HG02885 (cell line): ENCODE measurements at regions not wholly inside any gene's neighbourhood (a gene's known extent, or its start where the extent isn't known, plus 50 kb on each side); places are given as distances from the start of the nearest gene placed in this dataset.
"Not testable (repeated sequence)": the region's sequence is repeated elsewhere in the genome, so short reads cannot be mapped to it uniquely, and the experiment has no call there.

Experiments used
- ATAC-seq: cut with Tn5 transposase; IDR thresholded peaks from one replicate; pipeline ENCODE4 v1.9.1; 2021; ENCODE audit warnings: mild to moderate bottlenecking; ENCODE audit not compliant: unreplicated experiment, poor library complexity

DNA sequence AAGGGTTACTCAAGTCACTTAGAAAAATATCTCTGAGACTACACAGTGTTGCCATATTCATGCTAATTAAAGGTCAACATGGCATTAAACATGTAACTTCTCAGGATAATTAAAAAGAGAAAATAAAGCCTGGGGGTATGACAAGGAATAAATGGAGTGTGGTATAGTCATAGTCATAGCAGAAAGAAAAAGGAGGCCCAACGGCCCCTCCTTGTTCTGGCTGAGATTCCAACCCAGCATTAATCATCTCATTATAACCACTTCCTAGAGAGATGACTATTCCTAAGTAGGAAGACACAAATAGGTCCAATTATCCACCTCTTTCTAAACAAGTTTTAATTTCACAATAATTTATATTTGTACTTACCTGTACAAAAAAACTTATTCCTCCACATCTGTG lies 778.4 kb upstream of the AADAT start:
- no peak for ATAC-seq

DNA sequence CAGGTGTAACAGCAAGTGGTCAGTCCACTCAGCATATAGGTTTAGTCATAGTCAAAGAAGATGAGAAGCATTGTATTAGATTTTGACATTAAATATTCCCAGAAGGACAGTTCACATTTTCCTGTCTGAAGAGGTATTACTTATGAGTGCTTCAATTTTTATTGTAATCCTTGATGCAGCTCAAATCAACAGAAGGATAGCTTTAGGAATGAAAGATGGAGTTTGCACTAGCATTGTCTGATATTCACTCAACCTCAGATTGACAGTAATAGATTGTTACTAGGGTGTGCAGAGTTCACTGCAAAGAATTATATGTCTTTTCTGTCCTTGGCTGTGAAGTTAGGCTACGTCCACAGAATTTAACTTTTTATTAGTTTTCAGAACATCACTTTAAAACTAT lies 764.3 kb upstream of the AADAT start:
- no peak for ATAC-seq

DNA sequence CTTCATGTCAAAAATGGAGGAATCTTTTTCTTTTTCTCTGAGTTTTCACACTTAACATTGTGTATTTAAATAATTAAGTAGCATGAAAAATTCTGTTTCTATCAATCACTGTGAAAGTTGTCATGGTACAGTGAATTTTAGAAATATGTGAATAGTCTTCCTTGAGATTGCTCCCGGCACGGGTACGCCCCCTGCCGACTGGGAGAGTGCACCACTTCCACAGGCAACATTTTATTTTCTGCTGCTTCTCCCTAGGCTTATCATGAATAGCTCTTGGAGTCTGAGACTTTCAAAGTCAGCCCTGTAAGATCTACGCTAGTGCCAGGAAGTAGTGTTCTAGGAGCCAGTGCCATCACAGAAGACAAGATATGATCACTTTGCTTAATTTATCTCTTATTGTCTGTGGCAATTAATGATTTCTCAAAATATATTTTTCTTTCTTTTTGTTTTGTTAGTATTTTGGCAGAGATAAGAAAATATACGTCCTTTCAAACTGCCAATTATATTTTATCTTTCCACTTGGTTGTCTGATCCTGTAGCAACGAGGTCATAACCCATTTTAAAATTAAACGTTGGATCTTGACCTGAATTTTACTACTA lies 763.8 kb upstream of the AADAT start:
- peak; percentile 86 for ATAC-seq

DNA sequence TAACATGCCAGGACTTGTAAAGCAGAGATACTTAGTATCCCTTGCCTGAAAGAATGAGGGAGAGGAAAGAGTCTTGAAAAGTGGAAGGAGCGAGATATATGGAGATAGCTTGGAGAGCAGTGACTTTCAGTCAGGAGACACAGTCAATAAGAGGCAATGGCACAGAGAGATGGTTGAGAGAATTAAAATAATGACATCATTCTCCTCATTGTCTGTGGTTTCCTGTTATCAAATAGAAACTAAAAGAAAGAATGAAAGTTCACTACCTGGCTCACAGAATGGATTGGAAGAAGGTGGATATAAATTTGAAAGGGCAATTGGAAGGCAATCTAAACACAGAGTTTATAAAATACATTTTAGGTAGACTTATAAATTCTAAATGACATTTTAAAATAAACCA lies 760.2 kb upstream of the AADAT start:
- ATAC-seq = peak; percentile 73

DNA sequence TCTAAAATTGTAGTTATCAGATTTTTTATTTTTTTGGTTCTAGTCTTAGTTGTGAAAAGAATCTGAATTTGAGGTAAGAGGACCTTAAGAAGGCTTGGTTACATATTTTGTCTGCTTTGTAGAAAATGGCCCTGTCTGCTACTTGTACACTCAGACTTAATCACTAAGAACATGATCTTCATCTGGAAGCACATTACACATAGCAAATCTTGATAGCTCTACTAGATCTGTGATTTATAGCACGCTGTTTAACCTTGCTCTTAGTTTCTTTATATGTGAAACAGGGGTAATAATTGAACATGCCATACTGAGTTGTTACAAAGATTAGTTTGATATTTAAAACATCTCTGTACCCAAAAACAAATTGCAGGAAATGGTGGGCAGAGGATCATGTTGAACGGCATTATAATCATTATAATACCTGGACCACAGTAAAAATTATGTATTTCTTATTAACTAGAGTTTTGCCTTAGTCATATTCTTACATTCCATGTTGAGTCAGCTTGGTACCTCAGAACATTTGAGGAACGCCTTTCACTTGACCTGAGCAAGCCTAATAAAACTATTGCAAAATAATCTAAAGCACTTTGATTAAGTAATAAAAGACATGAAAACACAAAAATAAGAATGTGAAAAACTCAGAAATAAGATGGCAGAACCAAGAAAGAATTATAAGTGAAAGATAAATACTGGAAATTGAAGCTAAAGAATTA lies 738.0 kb upstream of the AADAT start:
- ATAC-seq = no peak

DNA sequence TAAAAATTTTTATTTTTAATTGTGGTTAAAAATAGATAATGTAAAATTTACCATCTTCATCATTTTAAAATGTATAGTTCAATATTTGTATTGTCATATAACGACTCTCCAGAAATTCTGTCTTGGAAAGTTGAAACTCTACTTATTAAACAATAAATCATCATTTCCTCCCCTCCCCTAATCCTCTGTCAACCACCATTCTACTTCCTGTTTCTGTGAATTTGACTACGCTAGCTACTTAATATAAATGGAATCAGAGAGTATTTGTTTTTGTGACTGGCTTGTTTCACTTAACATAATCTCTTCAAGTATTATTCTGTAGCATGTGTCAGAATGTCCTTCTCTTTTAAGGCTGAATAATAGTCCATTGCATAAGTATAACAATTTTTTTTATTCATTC lies 729.0 kb upstream of the AADAT start:
- ATAC-seq = no peak

DNA sequence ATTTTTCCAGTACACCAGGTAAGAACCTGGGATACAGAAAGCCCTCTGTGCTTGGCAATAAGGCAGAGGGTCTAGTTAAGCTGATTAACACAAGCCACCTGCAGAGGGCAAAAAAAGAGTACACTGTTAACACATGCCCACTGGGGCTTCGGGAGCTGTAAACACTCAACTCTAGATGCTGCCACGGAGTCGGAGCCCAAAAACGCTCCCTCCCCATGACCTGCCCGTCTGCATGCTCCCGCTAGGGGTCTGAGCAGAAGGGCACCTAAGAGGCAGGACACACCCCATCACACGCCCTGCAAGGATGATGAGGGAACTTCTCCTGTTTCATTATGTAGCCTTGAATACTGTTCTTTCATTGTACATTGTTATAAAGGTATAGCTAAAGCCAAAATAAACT lies 715.6 kb upstream of the AADAT start:
- no peak for ATAC-seq

DNA sequence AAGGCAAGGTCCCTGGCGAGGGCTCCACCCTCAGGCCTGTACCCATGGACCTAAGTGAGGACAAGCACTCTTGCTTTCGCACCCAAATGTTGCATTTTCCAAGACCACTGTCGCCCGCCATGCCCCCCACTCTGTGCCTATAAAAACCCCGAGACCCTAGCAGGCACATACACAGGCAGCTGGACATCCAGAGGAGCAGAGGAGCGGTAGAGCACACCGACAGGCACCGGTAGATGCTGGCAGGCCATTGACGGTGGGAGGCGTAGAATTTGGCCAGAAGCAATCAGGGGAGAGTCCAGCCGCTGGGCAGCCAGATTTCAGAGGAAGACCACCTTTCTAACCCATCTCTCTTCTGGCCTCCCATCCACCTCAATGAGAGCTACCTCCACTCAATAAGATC lies 715.2 kb upstream of the AADAT start:
- no peak for ATAC-seq

DNA sequence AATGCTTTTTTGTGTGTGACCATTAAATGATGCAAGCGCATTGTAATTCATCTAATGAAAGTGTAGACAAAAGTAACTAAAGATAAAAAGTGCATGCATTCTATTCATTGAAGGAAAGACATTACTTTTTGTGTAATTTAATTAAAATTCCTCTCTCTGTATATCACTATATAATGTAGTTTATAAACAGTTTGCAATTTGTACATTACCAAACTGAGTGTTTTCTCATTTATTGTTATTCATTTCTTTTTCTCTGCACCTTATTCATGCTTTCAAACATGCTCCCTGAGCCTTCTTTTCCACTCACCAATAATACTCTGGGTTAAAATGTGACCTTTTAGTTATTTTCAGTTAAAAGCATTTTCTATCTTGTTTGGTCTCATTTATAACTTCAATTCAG lies 713.7 kb upstream of the AADAT start:
- no peak for ATAC-seq

DNA sequence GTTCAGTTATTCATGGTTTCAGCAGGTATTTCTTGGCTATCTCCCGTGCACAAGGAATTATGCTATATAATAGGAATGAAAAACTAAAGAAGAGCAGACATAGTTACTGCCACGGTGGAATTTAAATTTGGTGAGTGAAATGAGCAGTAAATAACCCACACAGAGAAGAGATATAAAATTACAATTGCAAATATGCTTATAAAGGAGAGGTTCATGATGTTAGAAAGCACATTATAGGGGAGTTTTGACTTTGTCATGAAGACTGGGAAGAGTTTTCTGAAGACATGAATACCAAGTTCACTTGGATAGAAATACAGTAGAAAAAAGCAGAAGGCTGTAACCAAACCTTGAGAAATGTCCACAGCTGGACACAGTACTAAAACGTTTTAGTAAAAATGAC lies 712.0 kb upstream of the AADAT start:
- ATAC-seq = no peak

DNA sequence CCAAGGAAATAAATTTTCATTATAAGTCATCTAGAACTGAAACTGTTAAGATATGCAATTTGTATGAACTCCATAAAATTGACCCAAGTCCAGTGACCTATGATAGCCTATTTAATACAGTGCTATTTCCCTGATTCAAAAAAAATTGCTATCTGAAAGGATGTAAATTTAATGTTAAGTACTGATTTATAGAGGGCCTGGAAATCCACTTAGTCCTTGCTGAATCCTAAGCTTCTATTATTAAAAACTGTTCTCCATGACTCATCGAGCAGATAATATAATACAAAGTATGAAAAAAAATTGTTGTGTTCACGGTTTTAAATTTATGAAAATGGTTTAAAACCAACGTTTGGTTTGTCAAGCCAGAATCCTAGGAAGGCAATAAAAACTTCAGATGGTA lies 704.8 kb upstream of the AADAT start:
- ATAC-seq = no peak

DNA sequence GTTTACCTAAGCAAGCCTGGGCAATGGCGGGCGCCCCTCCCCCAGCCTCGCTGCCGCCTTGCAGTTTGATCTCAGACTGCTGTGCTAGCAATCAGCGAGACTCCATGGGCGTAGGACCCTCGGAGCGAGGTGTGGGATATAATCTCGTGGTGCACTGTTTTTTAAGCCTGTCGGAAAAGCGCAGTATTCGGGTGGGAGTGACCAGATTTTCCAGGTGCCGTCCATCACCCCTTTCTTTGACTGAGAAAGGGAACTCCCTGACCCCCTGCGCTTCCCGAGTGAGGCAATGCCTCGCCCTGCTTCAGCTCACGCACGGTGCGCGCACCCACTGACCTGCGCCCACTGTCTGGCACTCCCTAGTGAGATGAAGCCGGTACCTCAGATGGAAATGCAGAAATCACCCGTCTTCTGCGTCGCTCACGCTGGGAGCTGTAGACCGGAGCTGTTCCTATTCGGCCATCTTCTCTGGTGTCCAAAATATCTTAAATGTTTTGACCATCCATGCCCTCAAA lies 698.8 kb upstream of the AADAT start:
- ATAC-seq = not testable (repeated sequence)

DNA sequence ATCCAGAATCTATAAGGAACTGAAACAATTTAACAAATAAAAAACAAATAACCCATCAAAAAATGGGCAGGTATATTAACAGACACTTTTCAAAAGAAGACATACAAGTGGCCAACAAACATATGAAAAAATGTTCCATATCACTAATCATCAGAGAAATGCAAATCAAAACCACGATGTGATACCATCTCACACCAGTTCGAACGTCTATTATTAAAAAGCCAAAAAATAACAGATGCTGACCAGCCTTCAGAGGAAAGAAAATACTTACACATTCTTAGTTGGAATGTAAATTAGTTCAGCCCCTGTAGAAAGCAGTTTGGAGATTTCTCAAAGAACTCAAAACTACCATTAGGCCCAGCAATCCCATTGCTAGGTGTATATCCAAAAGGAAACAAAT lies 687.9 kb upstream of the AADAT start:
- ATAC-seq = no peak

DNA sequence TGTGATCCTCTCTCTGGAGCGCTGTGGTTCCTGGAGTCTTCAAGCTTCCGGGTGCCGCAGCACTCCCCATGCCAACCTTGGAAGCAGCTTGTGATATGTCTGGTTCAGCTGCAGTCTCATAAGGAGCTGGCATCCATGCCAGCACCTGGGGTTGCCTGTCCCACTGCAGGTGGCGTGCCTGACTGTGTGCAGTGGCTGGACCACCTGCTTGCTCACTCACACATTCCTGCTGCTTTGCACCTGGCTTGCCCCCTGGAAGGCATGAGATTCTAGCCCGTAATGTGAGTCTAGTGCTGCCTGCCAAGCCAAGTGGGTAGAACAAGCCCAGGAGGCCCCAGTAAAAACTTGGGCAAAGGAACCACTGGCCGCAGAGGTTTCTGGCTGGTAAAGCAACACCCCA lies 687.2 kb upstream of the AADAT start:
- no peak for ATAC-seq

DNA sequence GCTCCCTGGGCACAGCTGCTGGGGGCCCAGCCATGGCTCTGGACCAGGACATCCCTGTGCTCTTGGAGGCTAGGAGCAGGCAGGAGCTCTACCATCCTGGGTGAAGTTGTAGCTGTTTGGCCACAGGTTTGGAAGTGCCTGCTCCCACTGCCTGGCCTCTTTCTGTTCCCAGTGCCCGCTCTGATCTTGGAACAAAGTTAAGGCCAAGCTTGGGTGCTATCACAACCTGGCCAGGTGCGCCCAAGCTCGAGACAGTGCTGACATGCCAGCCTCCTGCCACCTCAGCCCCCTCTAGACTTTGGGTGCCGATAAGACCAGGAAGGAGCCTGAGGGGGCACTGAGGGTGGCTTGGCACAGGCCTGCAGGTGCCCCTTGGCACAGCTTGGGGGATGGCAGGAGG lies 686.1 kb upstream of the AADAT start:
- no peak for ATAC-seq

DNA sequence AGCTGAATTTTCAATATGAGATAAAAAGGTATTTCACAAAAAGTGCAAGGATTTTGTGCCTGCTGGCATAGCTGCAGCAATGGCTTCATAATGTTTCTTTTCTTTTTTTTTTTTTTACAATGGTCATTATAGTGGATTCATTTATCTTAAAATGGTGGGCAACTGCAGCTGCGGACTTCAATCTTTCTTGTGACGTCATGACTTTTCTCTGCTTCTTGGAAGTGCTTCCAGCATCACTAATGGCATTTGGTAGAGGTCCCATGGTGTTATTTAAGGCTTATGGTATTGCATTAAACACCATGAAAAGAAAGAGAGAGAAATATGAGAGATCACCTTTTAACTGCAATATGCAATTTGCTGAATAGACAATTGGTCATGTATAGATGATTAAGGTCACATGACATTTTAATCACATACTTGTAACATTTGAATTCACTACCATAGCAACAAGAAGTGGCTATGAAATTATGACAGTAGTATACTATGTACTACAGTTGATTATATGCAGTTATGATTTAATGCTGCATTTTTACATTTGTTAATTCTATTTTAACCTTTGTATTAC lies 684.0 kb upstream of the AADAT start:
- ATAC-seq = no peak

DNA sequence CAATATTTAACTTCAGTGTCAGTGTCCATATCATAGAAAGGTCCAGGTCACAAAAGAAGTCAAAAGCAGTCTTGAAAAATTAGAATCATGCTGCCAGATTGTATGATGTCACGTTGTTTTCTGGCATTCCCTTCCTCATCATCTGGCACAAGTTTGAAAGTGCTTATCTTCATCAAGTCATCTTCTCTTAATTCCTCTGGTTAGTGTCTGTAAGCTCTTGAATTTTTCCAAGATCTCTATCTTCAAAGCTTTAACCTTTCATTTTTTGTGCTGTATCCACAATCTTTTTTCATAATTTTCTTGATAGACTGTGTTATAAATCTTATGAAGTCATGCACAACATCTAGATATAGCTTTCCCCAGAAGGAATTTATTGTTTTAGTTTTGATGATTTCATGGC lies 682.7 kb upstream of the AADAT start:
- ATAC-seq = no peak

DNA sequence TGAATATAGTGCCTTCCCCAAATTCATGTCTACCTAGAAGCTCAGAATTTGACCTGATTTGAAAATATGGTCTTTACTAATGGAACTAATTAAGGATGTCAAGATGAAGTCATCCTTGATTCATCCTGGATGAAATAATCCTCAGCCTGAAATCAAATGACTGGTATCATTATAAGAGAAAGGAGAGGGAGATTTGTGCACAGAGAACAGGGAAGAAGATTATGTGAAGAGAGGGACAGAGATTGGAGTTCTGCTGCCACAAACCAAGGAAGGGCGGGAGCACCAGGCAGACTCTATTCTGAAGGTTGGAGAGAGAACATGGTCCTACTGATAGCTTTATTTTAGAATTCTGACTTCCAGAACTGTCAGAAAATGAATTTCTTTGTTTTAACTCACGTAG lies 680.9 kb upstream of the AADAT start:
- ATAC-seq = no peak

DNA sequence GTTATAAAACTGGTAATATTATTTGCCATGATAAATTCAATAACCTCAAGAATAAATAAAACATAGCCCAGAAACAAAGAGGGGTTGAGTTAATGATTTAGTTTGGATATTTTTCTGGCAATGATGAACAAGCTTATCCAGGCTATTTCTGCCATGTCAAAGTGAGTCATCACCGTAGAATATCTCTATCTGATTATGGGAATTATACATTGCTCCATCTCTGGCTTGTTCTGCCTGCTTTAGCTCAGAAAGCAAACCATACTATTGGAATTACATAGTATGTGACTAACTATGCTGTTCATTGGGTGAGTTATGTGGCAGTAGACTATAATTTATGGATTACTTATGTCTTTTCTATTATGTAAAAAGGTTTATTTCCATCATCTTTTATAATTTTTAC lies 680.1 kb upstream of the AADAT start:
- ATAC-seq = no peak

DNA sequence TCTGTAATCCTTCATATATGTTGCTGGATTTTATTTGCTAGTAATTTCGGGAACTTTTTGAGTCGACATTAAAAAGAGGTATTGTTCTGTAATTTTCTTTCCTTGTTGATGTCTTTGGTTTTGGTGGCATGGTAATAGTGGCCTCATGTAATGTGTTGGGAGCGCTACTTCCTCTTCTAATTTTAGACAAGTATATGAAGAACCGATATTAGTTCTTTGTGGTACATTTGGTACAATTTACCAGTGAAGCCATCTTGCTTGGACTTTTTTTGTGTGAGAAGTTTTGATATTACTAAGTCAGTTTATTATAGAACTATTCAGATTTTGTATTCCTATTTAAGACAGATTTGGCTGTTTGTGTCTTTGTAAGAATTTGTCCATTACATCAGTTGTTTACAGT lies 669.2 kb upstream of the AADAT start:
- peak; percentile 84 for ATAC-seq

DNA sequence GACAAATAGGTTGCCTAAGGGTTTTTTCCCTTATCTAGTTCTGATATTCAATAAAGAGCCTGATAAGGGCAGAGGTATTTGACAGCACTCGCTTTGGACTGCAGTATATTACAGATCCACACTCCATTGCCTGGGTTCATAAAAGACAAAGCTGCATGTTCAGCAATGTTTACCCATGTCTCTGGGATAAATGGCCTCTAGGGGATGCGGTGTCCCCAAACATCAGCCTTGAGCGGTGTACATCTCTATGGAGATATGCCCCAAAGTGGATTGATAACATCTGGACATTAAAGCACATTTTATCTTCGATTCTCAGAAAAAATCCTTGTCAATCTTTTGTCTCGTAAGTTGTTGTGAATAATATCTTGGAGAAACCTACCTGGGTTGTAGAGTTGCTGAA lies 660.8 kb upstream of the AADAT start:
- ATAC-seq = no peak

DNA sequence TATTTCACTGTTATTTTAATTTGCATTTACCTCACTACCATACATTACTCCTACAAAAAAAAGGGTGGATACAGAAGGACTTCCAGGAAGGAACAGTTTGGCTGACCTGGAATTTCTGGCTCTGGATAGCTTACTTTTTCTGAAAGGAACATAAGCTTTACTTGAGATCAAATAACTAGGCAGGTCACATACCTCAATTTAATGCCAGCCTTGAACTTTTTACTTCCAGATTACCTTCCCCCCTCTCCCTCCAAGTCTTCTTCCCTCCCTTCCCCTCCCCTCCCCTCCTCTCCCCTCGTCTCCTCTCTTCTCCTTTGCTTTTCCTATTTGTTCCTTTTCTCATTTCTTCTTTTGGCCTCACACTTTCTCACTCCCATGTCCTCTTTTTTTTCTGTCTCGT lies 659.2 kb upstream of the AADAT start:
- no peak for ATAC-seq
